ENCODE measurements at regions not wholly inside any gene's neighbourhood (a gene's known extent, or its start where the extent isn't known, plus 50 kb on each side); places are given as distances from the start of the nearest gene placed in this dataset.

GRCh38 chr10:43949351-43949750 lies 300.7 kb upstream of the ZNF32 start:
- Histone ChIP-seq H3K4me1 (ENCODE audit: insufficient read depth, low read length, poor library complexity, severe bottlenecking) (no peaks in the 10 kb centered on the region), H3K79me2 (ENCODE audit: insufficient read depth, low read length) (no peaks in the 10 kb centered on the region), H2AFZ (ENCODE audit: low read length) (no peak overlapping the region), H3F3A (ENCODE audit: low read depth) (no peaks in the 10 kb centered on the region), H3K9me3 (ENCODE audit: insufficient read depth, low read depth, low read length) (no peaks in the 10 kb centered on the region), H4K20me1 (ENCODE audit: insufficient read depth, low read length, poor library complexity, severe bottlenecking) (no peaks in the 10 kb centered on the region), H3K9me2 (replicated peaks; ENCODE audit: low read depth, low read length) (no peaks in the 10 kb centered on the region), H3K4me2 (ENCODE audit: low read depth, low read length, poor library complexity, severe bottlenecking) (no peak overlapping the region), H3K27me3 (ENCODE audit: insufficient read depth, low read length, poor library complexity, severe bottlenecking) (no peaks in the 10 kb centered on the region), H3K36me3 (ENCODE audit: insufficient read depth, low read length) (no peaks in the 10 kb centered on the region), H3K4me3 (ENCODE audit: low read length, poor library complexity, severe bottlenecking) (no peak overlapping the region), H3K9ac (ENCODE audit: low read depth, low read length, poor library complexity, severe bottlenecking) (no peak overlapping the region)
- no peak for TF ChIP-seq EZH2phosphoT487 (IDR thresholded peaks at IDR 0.05; ENCODE audit: borderline replicate concordance)
- TF ChIP-seq CTCF (conservative IDR thresholded peaks at IDR 0.05; ENCODE audit: low read length), result no peak

- Histone ChIP-seq H3K79me2 (ENCODE audit: insufficient read depth, low read length) (no peaks in the 10 kb centered on the region), H3K9ac (ENCODE audit: low read depth, low read length, poor library complexity, severe bottlenecking) (no peak overlapping the region), H4K20me1 (ENCODE audit: insufficient read depth, low read length, poor library complexity, severe bottlenecking) (no peaks in the 10 kb centered on the region), H3F3A (ENCODE audit: low read depth) (no peaks in the 10 kb centered on the region), H2AFZ (ENCODE audit: low read length) (no peak overlapping the region), H3K4me3 (ENCODE audit: low read length, poor library complexity, severe bottlenecking) (no peak overlapping the region), H3K4me1 (ENCODE audit: insufficient read depth, low read length, poor library complexity, severe bottlenecking) (no peaks in the 10 kb centered on the region), H3K27me3 (ENCODE audit: insufficient read depth, low read length, poor library complexity, severe bottlenecking) (no peaks in the 10 kb centered on the region), H3K4me2 (ENCODE audit: low read depth, low read length, poor library complexity, severe bottlenecking) (no peak overlapping the region), H3K9me3 (ENCODE audit: insufficient read depth, low read depth, low read length) (no peaks in the 10 kb centered on the region), H3K36me3 (ENCODE audit: insufficient read depth, low read length) (no peaks in the 10 kb centered on the region), H3K9me2 (replicated peaks; ENCODE audit: low read depth, low read length) (no peaks in the 10 kb centered on the region)
- TF ChIP-seq EZH2phosphoT487 (IDR thresholded peaks at IDR 0.05; ENCODE audit: borderline replicate concordance) (no peak), CTCF (conservative IDR thresholded peaks at IDR 0.05; ENCODE audit: low read length) (no peak)
Observed at GRCh38 chr10:43946445-43946844, 297.8 kb upstream of the ZNF32 start.

DNA sequence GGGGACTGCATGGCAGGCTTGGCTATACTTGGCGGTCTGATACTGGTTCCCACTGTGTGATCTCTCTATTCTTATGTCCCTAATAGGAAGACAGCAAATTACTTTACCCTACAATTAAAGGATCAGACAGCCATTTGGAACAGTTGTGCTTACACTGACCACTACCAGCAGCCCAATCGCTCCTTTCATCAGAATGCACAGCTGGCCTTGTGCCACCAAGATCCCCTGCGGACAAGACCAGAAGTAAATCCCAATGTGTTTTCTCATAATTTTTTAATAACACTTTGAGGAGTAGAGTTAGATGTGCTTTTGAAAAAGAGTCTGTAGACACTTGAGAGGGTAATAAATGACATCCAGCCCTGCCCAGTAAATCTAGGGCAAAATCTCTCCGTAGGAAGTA lies 297.2 kb upstream of the ZNF32 start:
- H3K4me1 ChIP-seq (ENCODE audit: insufficient read depth, low read length, poor library complexity, severe bottlenecking), result no peaks in the 10 kb centered on the region
- H2AFZ ChIP-seq (ENCODE audit: low read length), result no peak overlapping the region
- H4K20me1 ChIP-seq (ENCODE audit: insufficient read depth, low read length, poor library complexity, severe bottlenecking), result no peaks in the 10 kb centered on the region
- no peaks in the 10 kb centered on the region for H3K27me3 ChIP-seq (ENCODE audit: insufficient read depth, low read length, poor library complexity, severe bottlenecking)
- no peaks in the 10 kb centered on the region for H3K9me2 ChIP-seq (replicated peaks; ENCODE audit: low read depth, low read length)
- H3F3A ChIP-seq (ENCODE audit: low read depth), result no peaks in the 10 kb centered on the region
- no peaks in the 10 kb centered on the region for H3K9me3 ChIP-seq (ENCODE audit: insufficient read depth, low read depth, low read length)
- H3K4me3 ChIP-seq (ENCODE audit: low read length, poor library complexity, severe bottlenecking), result no peak overlapping the region
- no peaks in the 10 kb centered on the region for H3K36me3 ChIP-seq (ENCODE audit: insufficient read depth, low read length)
- no peaks in the 10 kb centered on the region for H3K79me2 ChIP-seq (ENCODE audit: insufficient read depth, low read length)
- TF ChIP-seq EZH2phosphoT487 (IDR thresholded peaks at IDR 0.05; ENCODE audit: borderline replicate concordance) (no peak), CTCF (conservative IDR thresholded peaks at IDR 0.05; ENCODE audit: low read length) (no peak)
- H3K9ac ChIP-seq (ENCODE audit: low read depth, low read length, poor library complexity, severe bottlenecking), result no peak overlapping the region
- H3K4me2 ChIP-seq (ENCODE audit: low read depth, low read length, poor library complexity, severe bottlenecking), result no peak overlapping the region
